ENCODE measurements at regions not wholly inside any gene's neighbourhood (a gene's known extent, or its start where the extent isn't known, plus 50 kb on each side); places are given as distances from the start of the nearest gene placed in this dataset.

DNA sequence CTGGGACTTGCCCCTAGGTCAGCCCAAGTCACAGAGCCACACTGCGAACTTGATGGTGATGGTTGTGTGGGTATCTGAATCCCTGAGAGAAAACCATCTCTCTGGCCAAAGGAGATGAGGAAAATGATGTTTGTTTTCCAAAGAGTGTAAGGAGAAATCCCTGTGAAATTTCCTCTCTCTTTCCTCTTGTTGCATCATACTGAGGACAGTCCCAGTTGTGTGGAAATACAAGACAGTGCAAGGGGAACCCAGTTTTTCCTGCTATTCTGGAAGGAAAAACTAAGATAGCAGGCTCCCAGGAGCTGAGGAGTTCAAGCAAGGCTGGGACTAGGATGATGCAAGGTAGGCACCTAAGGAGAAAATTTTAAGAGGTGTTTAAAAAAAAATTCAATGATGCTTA lies 86.8 kb upstream of the TOM1L1 start:
- WGBS, 5 donors: 74 to 94% (median 80%) methylated on average over 1 of the region's 1 CpG
- DNase-seq: no peak
- H3K36me3 ChIP-seq: no peaks in the 10 kb centered on the region
- no peaks in the 10 kb centered on the region for H3K4me1 ChIP-seq
- H3K4me3 ChIP-seq: no peak overlapping the region
- no peak overlapping the region for H3K27ac ChIP-seq
- no peaks in the 10 kb centered on the region for H3K9me3 ChIP-seq
- TF ChIP-seq, protein P1, sequence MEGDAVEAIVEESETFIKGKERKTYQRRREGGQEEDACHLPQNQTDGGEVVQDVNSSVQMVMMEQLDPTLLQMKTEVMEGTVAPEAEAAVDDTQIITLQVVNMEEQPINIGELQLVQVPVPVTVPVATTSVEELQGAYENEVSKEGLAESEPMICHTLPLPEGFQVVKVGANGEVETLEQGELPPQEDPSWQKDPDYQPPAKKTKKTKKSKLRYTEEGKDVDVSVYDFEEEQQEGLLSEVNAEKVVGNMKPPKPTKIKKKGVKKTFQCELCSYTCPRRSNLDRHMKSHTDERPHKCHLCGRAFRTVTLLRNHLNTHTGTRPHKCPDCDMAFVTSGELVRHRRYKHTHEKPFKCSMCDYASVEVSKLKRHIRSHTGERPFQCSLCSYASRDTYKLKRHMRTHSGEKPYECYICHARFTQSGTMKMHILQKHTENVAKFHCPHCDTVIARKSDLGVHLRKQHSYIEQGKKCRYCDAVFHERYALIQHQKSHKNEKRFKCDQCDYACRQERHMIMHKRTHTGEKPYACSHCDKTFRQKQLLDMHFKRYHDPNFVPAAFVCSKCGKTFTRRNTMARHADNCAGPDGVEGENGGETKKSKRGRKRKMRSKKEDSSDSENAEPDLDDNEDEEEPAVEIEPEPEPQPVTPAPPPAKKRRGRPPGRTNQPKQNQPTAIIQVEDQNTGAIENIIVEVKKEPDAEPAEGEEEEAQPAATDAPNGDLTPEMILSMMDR (IDR thresholded peaks at IDR 0.05 in 8 of 11, conservative IDR thresholded peaks at IDR 0.05 in 3 of 11): no peak
- no peak for TF ChIP-seq POLR2AphosphoS5 (IDR thresholded peaks at IDR 0.05)
- no peak for TF ChIP-seq POLR2A (IDR thresholded peaks at IDR 0.05)
- no peaks in the 10 kb centered on the region for H3K27me3 ChIP-seq (replicated peaks in 1 of 7)
- intact Hi-C loops (cut with DNase I; ENCODE audit: low total_unique reads): no loop called here

- no peak for DNase-seq
- whole genome bisulfite sequencing, 5 donors: 64 to 77% (median 70%) methylated on average over 3 of the region's 3 CpGs
- no peak overlapping the region for H3K4me3 ChIP-seq
- no peaks in the 10 kb centered on the region for H3K4me1 ChIP-seq
- no peaks in the 10 kb centered on the region for H3K27me3 ChIP-seq (replicated peaks in 1 of 7)
- TF ChIP-seq POLR2A (IDR thresholded peaks at IDR 0.05): no peak
- TF ChIP-seq POLR2AphosphoS5 (IDR thresholded peaks at IDR 0.05): no peak
- TF ChIP-seq, protein P1 (IDR thresholded peaks at IDR 0.05 in 8 of 11, conservative IDR thresholded peaks at IDR 0.05 in 3 of 11): no peak
- H3K27ac ChIP-seq: no peak overlapping the region
- H3K36me3 ChIP-seq: no peaks in the 10 kb centered on the region
- intact Hi-C loops (cut with DNase I; ENCODE audit: low total_unique reads): no loop called here
- H3K9me3 ChIP-seq: no peaks in the 10 kb centered on the region
Observed at GRCh38 chr17:54814371-54814770, 86.3 kb upstream of the TOM1L1 start.

DNA sequence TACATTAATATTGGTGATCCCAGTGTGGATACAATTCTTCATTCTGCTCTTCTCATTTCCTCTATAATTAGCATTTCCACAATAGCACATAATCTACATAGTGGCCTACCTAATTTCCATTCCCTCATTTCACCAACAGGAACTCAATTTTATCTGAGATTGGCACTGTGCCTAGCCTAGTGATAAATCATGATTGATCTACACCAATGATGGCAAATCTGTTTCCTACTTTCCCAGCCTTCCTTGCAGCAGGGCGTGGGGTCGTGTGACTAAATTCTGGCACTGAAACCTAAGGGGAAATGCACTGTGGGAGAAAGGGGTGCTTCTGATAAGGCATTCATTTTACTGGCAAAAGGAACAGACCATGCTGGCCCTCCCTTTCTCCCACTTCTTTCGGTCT lies 66.6 kb upstream of the TOM1L1 start:
- Histone ChIP-seq H3K9me3 (peaks cover 0 to 14% (median 7%) of the 10 kb centered on the region in 8 donors), H3K4me1 (no peaks in the 10 kb centered on the region), H3K4me3 (no peak overlapping the region), H3K36me3 (no peaks in the 10 kb centered on the region), H3K27me3 (replicated peaks in 1 of 7) (no peaks in the 10 kb centered on the region), H3K27ac (no peak overlapping the region)
- TF ChIP-seq, protein P1 (IDR thresholded peaks at IDR 0.05 in 8 of 11, conservative IDR thresholded peaks at IDR 0.05 in 3 of 11): no peak
- TF ChIP-seq POLR2A (IDR thresholded peaks at IDR 0.05): no peak
- no peak for TF ChIP-seq POLR2AphosphoS5 (IDR thresholded peaks at IDR 0.05)
- DNase-seq: no peak
- 28 to 46% (median 36%) methylated on average over 3 of the region's 3 CpGs for WGBS, 5 donors
- intact Hi-C loops (cut with DNase I; ENCODE audit: low total_unique reads): no loop called here

DNA sequence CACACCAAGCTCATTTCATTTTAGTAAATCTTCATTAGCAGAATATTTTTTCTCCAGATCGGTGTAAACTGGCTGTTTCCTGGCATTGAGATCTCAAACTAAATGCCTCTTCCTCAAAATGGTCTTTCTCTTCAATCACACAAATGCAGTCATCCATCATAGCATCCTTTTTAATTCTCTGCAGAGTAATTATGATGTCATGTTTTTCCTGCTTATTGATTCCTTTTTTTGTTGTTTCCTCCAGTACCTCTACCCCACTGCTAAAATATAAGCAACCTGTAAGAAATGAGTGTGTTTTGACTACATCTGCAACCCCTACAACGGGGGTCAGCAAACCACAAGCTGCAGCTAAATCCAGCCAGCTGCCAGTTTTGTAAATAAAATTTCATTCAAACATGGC lies 65.6 kb upstream of the TOM1L1 start:
- no peak for TF ChIP-seq POLR2A (IDR thresholded peaks at IDR 0.05)
- TF ChIP-seq, protein P1 (IDR thresholded peaks at IDR 0.05 in 8 of 11, conservative IDR thresholded peaks at IDR 0.05 in 3 of 11): no peak
- no peak for TF ChIP-seq POLR2AphosphoS5 (IDR thresholded peaks at IDR 0.05)
- intact Hi-C loops (cut with DNase I; ENCODE audit: low total_unique reads): no loop called here

More for the DNA sequence above, 65.6 kb upstream of the TOM1L1 start:
- Histone ChIP-seq H3K4me1 (no peaks in the 10 kb centered on the region), H3K27ac (no peak overlapping the region), H3K27me3 (replicated peaks in 1 of 7) (no peaks in the 10 kb centered on the region), H3K9me3 (peaks cover 0 to 14% (median 7%) of the 10 kb centered on the region in 8 donors), H3K36me3 (no peaks in the 10 kb centered on the region), H3K4me3 (no peak overlapping the region)
- WGBS, 5 donors: 41 to 68% (median 53%) methylated on average over 2 of the region's 2 CpGs
- no peak for DNase-seq
